H9 (cell line): ENCODE measurements at regions not wholly inside any gene's neighbourhood (a gene's known extent, or its start where the extent isn't known, plus 50 kb on each side); places are given as distances from the start of the nearest gene placed in this dataset.

ENCODE experiments used
- DNase-seq: peaks from one replicate; pipeline ENCODE4 v3.0.0-alpha.2; 2017
- H2AFZ ChIP-seq: one replicate; pipeline ENCODE4 v1.6.1; 2013; ENCODE audit warnings: mild to moderate bottlenecking, low read length, control low read depth, moderate library complexity
- H2AK5ac ChIP-seq: 2 replicates; pipeline ENCODE4 v1.6.1; 2013; ENCODE audit warnings: low read length, control low read depth, mixed read lengths; ENCODE audit not compliant: insufficient read length
- H2BK120ac ChIP-seq: one replicate; pipeline ENCODE4 v1.6.1; 2013; ENCODE audit warnings: low read depth, mild to moderate bottlenecking, low read length, control low read depth, inconsistent platforms; ENCODE audit not compliant: poor library complexity, severe bottlenecking
- H2BK12ac ChIP-seq: 2 replicates; pipeline ENCODE4 v1.6.1; 2013; ENCODE audit warnings: low read length, control low read depth, mixed read lengths, low read depth; ENCODE audit not compliant: insufficient read length
- H2BK15ac ChIP-seq: 2 replicates; pipeline ENCODE4 v1.6.1; 2013; ENCODE audit warnings: low read depth, low read length, control low read depth
- H2BK20ac ChIP-seq: one replicate; pipeline ENCODE4 v1.6.1; 2013; ENCODE audit warnings: low read depth, mild to moderate bottlenecking, low read length, control low read depth, inconsistent platforms; ENCODE audit not compliant: poor library complexity, severe bottlenecking
- H2BK5ac ChIP-seq: 2 replicates; pipeline ENCODE4 v1.6.1; 2013; ENCODE audit warnings: low read length, control low read depth, mixed read lengths; ENCODE audit not compliant: insufficient read length
- H3K14ac ChIP-seq: 2 replicates; pipeline ENCODE4 v1.6.1; 2013; ENCODE audit warnings: low read length, control low read depth; ENCODE audit not compliant: insufficient read depth
- H3K18ac ChIP-seq: 2 replicates; pipeline ENCODE4 v1.6.1; 2013; ENCODE audit warnings: low read depth, mild to moderate bottlenecking, mixed read lengths, low read length, control low read depth; ENCODE audit not compliant: insufficient read length
- H3K23ac ChIP-seq: 2 replicates; pipeline ENCODE4 v1.6.1; 2013; ENCODE audit warnings: low read length, control low read depth, mixed read lengths, low read depth; ENCODE audit not compliant: insufficient read length
- H3K23me2 ChIP-seq: 2 replicates; pipeline ENCODE4 v1.6.1; 2013; ENCODE audit warnings: low read depth, mild to moderate bottlenecking, mixed read lengths, low read length, control low read depth; ENCODE audit not compliant: insufficient read length, poor library complexity, severe bottlenecking
- H3K27ac ChIP-seq: 2 replicates; pipeline ENCODE4 v1.5.1; 2013; ENCODE audit warnings: low read length, control low read depth, mixed read lengths, low read depth; ENCODE audit not compliant: insufficient read length
- H3K27me3 ChIP-seq: 2 replicates; pipeline ENCODE4 v1.6.1; 2013; ENCODE audit warnings: low read length, control low read depth, inconsistent platforms; ENCODE audit not compliant: insufficient read depth
- H3K4ac ChIP-seq: 2 replicates; pipeline ENCODE4 v1.6.1; 2013; ENCODE audit warnings: low read depth, mild to moderate bottlenecking, control low read depth, inconsistent platforms, low read length, moderate library complexity
- H3K4me1 ChIP-seq: 2 replicates; pipeline ENCODE4 v1.6.1; 2013; ENCODE audit warnings: low read length, control low read depth, inconsistent platforms; ENCODE audit not compliant: insufficient read depth
- H3K4me2 ChIP-seq: 2 replicates; pipeline ENCODE4 v1.6.1; 2013; ENCODE audit warnings: low read length, control low read depth, mixed read lengths; ENCODE audit not compliant: insufficient read length, insufficient read depth
- H3K56ac ChIP-seq: 2 replicates; pipeline ENCODE4 v1.6.1; 2013; ENCODE audit warnings: low read depth, mild to moderate bottlenecking, mixed read lengths, low read length, control low read depth; ENCODE audit not compliant: insufficient read length
- H3K79me1 ChIP-seq: 2 replicates; pipeline ENCODE4 v1.6.1; 2013; ENCODE audit warnings: low read depth, mild to moderate bottlenecking, moderate library complexity, low read length, control low read depth, inconsistent platforms; ENCODE audit not compliant: insufficient read depth, poor library complexity, severe bottlenecking
- H3K79me2 ChIP-seq: 2 replicates; pipeline ENCODE4 v1.6.1; 2013; ENCODE audit warnings: low read length, control low read depth, inconsistent platforms; ENCODE audit not compliant: insufficient read depth
- H3K9ac ChIP-seq: 2 replicates; pipeline ENCODE4 v1.6.1; 2013; ENCODE audit warnings: low read length, control low read depth, mixed read lengths; ENCODE audit not compliant: insufficient read length; ENCODE audit errors: extremely low read depth
- H3K9me3 ChIP-seq: one replicate; pipeline ENCODE4 v1.6.1; 2013; ENCODE audit warnings: low read depth, low read length, inconsistent platforms; ENCODE audit not compliant: control insufficient read depth
- H3T11ph ChIP-seq: one replicate; pipeline ENCODE4 v1.6.1; 2013; ENCODE audit warnings: mild to moderate bottlenecking, low read length, control low read depth, inconsistent platforms
- H4K20me1 ChIP-seq: one replicate; pipeline ENCODE4 v1.6.1; 2013; ENCODE audit not compliant: control insufficient read depth, insufficient read length, insufficient read depth
- H4K5ac ChIP-seq: 2 replicates; pipeline ENCODE4 v1.6.1; 2013; ENCODE audit warnings: low read depth, mild to moderate bottlenecking, mixed read lengths, low read length, control low read depth; ENCODE audit not compliant: insufficient read length
- H4K8ac ChIP-seq: replicated peaks from 2 replicates; pipeline ENCODE4 v1.6.1; 2013; ENCODE audit warnings: low read length, control low read depth, mixed read lengths, low read depth; ENCODE audit not compliant: insufficient read length
- H4K91ac ChIP-seq: 2 replicates; pipeline ENCODE4 v1.6.1; 2013; ENCODE audit warnings: low read depth, mild to moderate bottlenecking, moderate library complexity, mixed read lengths, low read length, control low read depth; ENCODE audit not compliant: insufficient read length
- H3K27ac Mint-ChIP-seq, 3 experiments: 2 replicates in 2 of 3; 3 replicates in 1 of 3; pipeline ENCODE4 v1.8.0; 2020 to 2021; ENCODE audit warnings: mixed read lengths in 3 of 3, mild to moderate bottlenecking in 1 of 3, moderate library complexity in 1 of 3
- H3K27me3 Mint-ChIP-seq: 2 replicates; pipeline ENCODE4 v1.8.0; 2021; ENCODE audit warnings: low read depth, mild to moderate bottlenecking, moderate library complexity, mixed read lengths
- H3K36me3 Mint-ChIP-seq, 3 experiments: 2 replicates in 2 of 3; 3 replicates in 1 of 3; pipeline ENCODE4 v1.8.0; 2020 to 2021; ENCODE audit warnings: low read depth in 3 of 3, mixed read lengths in 3 of 3; ENCODE audit not compliant: insufficient read depth in 1 of 3
- H3K4me1 Mint-ChIP-seq, 2 experiments: 2 replicates each; pipeline ENCODE4 v1.8.0; 2020; ENCODE audit warnings: mixed read lengths in 2 of 2
- H3K4me3 Mint-ChIP-seq, 2 experiments: 2 replicates in 1 of 2; 3 replicates in 1 of 2; pipeline ENCODE4 v1.8.0; 2020 to 2021; ENCODE audit warnings: mild to moderate bottlenecking in 2 of 2, mixed read lengths in 2 of 2, moderate library complexity in 1 of 2
- H3K9me3 Mint-ChIP-seq, 2 experiments: 2 replicates in 1 of 2; 3 replicates in 1 of 2; pipeline ENCODE4 v1.8.0; 2020; ENCODE audit warnings: mild to moderate bottlenecking in 2 of 2, mixed read lengths in 2 of 2, moderate library complexity in 1 of 2
- CTCF ChIP-seq: fragments of 200-600 bp; sonication (generic); conservative IDR thresholded peaks from 3 replicates; pipeline ENCODE4 v1.8.0; 2021; ENCODE audit warnings: antibody characterized with exemption, mild to moderate bottlenecking
- WGBS: extraction: QIAGEN DNeasy Blood & Tissue Kit; methylation state at CpG from one replicate; pipeline ENCODE4 v1.1.7; 2013; ENCODE audit warnings: missing lambda C conversion rate, low lambda C conversion rate, mixed read lengths; ENCODE audit not compliant: insufficient read length; ENCODE audit errors: extremely low coverage; 5-methylcytosine and 5-hydroxymethylcytosine counted together

DNA sequence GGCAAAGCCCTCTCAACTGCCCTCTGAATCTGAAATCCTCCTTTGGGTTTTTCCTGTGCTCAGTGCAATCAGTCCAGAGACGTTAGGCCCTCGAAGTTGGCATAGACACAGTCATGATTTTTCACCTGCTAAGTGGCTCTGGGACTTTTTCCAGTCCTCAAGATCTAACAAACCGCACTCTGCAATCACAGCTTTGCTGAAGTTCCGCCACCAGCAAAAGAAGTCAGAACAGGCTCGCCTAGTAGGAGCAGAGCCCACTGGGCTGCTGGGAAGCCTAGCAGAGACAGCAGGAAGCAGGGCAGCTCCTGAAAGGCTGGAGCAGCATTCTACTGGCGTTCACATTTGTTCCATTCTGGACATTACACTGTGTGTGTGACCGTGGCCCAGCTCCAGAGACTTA is 222.8 kb upstream of the KIF2A start:
- no peaks in the 10 kb centered on the region for H3K27me3 ChIP-seq
- no CpG with 5 or more reads among the region's 7 CpGs for WGBS
- Mint-ChIP-seq H3K4me3 (no peak overlapping the region), H3K9me3 (no peaks in the 10 kb centered on the region), H3K27ac (no peak overlapping the region), H3K4me1 (peaks cover 21% of the 10 kb centered on the region in 2 experiments), H3K36me3 (0 out of 7 replicates have a peak, but pooled peaks cover 0 to 3% (median 0%) of the 10 kb centered on the region in 3 experiments), H3K27me3 (no peaks in the 10 kb centered on the region)
- TF ChIP-seq CTCF = no peak
- no peak overlapping the region for H3K23ac ChIP-seq
- no peak overlapping the region for H3K4me2 ChIP-seq
- no peak overlapping the region for H3K27ac ChIP-seq
- DNase-seq = no peak
- no peak overlapping the region for H2BK15ac ChIP-seq
- H3K9me3 ChIP-seq = no peaks in the 10 kb centered on the region
- no peak overlapping the region for H3T11ph ChIP-seq
- no peak overlapping the region for H2AFZ ChIP-seq
- peaks cover 3% of the 10 kb centered on the region; the same call in 1 of the 2 replicates for H3K4me1 ChIP-seq
- H3K79me1 ChIP-seq = no peaks in the 10 kb centered on the region
- H3K4ac ChIP-seq = no peak overlapping the region
- no peak overlapping the region for H2BK20ac ChIP-seq
- H2BK12ac ChIP-seq = no peak overlapping the region
- no peak overlapping the region for H3K18ac ChIP-seq
- no peak overlapping the region for H3K56ac ChIP-seq
- H2BK120ac ChIP-seq = no peak overlapping the region
- H4K20me1 ChIP-seq = no peaks in the 10 kb centered on the region
- no peak overlapping the region for H4K8ac ChIP-seq
- H2BK5ac ChIP-seq = no peak overlapping the region
- no peak overlapping the region for H3K9ac ChIP-seq
- H2AK5ac ChIP-seq = no peak overlapping the region
- no peak overlapping the region for H4K5ac ChIP-seq
- no peaks in the 10 kb centered on the region for H3K79me2 ChIP-seq
- H4K91ac ChIP-seq = no peak overlapping the region
- no peak overlapping the region for H3K14ac ChIP-seq
- H3K23me2 ChIP-seq = no peaks in the 10 kb centered on the region
